ENCODE measurements at regions not wholly inside any gene's neighbourhood (a gene's known extent, or its start where the extent isn't known, plus 50 kb on each side); places are given as distances from the start of the nearest gene placed in this dataset.
"Not testable (repeated sequence)": the region's sequence is repeated elsewhere in the genome, so short reads cannot be mapped to it uniquely, and the experiment has no call there.

DNA sequence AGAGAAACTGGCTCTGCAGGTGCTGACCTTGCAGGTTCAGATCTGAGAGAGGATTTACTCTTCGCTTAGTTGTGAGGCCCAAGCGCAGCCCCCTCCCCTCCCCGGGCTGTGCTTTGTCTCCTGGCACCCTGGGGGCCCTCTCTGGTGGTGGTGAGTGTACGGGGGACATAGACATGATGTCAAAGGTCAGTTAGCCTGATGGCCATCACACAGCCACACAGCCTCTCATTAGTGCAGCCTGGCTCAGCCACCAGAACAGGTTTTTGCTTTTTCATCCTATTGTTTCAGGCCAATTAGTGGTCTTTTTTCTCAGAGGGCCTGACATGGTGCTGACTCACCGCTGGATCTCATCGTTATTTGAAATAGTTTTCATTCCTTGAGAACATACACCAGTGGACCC lies 437.9 kb downstream of the AACS start:
- no peak for DNase-seq (ENCODE audit: low spot score)

DNA sequence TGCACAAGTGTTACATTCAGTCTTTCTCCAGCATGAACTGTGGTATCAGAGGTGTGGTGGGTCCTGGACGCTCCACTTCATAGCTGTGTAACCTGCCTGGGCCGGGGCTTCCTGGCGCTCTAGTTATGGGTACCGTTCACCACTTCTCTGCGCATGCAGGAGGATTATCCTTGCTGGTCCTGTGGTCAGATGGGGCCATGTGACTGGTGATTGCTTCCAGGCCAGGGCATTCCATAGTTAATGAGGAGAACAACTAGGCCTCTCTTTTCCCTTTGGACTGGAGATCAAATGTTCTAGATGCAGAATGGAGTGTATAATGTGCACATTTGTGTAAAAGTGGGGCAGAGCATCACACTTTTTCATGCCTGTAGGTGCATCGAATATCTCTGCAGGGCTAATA lies 444.0 kb downstream of the AACS start:
- no peak for DNase-seq (ENCODE audit: low spot score)

DNA sequence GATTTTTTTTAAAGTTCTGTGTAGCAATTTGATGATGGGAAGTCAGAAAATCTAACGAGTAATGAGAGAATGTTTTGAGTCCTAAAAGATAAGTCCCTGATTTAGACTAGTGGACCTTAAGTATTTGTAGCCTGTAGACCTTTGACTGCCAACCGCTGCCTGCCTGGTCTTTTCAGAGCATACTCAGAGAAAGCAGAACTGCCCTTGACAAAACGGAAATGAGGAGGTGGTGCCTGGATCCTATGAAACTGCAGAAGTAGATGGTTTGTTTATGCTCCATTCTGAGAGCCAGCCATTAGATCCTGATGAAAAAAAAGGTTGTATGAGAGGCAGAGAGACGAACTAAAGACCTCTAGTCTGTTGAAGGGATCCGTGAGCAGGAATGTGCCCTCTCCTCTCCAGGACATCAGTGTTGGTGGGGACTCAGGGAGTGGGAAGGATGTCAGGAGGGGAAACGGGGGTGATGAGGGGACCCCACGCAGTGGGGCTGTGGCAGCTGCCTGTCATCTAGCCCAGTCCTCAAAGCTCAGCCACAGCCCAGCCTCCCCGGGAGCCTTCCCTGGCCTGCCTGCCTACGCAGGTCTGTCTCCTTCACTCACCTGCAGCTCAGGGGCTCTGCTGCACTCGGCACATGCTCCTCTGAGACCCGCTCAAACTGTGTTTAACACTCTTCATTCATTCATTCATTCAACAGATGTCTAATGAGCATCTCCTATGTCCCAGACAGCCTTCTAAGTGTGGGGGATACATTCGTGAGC lies 447.5 kb downstream of the AACS start:
- no peak for DNase-seq (ENCODE audit: low spot score)

DNA sequence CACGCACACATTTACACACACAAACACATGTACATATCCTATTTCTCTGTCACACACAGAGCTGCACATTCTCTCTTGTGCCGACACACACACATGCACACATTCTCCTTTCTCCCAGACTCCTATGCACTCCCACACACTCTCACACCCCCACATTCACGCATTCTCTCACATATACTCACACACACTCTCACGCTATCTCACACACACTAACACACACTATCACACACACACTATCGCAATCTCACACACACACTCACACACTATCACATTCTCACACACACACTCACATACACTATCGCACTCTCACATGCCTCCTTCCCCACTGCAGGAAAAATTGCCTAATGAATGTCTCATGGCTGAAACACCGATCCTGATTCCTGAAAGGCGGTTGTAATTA lies 450.7 kb downstream of the AACS start:
- DNase-seq (ENCODE audit: low spot score) = no peak

DNA sequence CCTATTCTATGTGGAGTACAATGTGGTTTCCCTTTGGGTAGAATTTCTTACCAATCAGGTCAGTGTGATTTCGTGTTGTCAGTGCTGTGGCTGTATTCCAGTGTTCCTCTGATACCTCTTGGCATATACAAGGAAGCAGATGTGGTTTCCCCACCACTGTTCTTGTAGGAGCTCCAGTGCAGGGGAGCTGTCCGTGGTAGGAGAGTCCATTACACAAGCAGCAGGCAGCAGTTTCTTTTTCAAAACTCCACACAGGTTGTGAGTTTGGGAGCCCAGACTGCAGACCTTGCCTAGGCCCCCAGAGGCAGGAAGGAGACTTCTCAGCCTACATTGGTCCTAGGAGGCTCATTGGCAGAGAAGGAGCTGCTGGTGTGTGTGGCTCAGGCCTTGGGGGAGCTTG lies 452.8 kb downstream of the AACS start:
- DNase-seq (ENCODE audit: low spot score) = peak; percentile 34

DNA sequence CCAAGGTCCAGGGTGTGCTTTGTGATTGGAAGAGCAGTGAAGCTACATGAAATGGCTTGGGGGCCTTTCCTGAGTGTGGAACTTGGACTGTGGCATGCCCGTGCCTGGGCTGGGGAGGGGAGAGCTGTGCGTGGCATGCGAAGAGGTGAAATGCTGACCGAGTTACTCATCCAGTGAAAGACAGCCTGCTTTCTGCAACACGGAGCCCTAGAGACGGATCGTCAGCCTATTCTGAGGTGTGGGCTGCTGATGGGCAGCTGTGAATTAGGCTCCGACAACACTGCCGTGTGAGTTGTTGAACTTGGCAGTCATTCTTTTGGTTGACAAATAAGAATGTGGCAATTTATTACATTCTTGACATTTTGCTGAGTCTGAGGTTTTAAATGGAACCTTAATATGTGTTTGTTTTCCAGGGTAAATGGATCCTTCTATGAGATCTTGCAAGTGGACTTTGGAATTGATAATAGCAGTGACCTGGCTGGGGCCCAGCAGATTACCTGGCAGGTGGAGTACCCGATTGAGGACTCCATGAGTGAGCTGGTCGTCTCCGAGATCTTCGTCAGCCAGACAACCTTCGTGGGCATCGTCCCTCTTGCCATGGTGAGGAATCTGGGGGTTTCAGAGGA lies 453.9 kb downstream of the AACS start:
- no peak for DNase-seq (ENCODE audit: low spot score)

DNA sequence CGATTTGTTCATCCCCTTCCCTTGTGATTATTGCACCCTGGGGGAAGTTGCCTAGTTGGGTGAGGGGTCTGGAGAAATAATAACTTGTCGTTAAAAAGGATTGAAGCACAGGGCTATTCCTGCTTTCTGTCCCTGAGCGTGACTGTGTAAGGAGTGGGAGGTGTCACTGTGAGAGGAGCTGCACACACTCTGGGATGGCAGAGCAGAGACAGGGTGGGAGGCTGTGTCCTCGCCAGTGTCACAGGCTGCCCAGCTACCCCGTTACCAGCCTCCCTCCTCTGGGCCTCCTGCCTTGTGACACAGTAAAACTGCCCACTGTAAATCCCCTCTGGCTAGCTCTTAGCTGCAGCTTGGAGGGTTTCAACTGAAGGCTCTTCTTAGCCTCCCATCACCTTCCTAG lies 460.6 kb downstream of the AACS start:
- no peak for DNase-seq (ENCODE audit: low spot score)

DNA sequence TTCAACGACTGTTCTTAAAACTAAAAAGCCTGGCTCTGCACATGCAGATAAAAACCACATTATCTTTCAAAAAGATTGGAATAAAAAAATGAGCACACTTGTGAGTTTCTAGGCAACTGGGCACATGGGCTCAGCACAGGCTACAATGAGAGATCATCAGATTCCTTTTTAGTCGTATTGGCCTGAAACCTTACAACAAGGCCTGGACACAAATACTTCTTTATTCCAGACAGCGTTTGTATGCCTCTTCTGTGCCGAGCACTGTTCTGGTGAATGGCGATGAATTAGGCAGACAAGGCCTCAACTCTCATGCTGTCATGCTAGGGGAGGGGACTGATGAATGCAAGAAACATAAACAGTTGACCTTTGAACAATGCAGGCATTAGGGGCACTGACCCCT lies 463.0 kb downstream of the AACS start:
- peak; percentile 7 for DNase-seq (ENCODE audit: low spot score)

DNA sequence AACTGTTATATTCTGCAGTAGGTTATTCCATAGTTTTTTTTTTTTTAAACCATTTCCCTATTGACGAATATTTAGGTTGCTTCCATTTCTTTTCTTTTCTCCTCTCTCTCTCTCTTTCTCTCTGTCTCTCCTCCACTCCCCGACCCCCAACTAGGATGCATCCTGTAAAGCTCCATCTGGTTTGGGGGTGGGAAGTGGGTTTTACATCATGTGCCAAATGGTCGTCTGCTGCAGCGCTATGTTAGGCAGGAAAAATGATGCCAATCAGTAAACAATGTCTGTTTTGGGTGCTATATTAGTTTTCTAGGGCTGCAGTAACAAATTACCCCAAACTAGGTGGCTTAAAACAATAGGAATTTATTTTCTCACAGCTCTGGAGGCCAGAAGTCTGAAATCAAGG lies 465.0 kb downstream of the AACS start:
- DNase-seq (ENCODE audit: low spot score) = no peak

DNA sequence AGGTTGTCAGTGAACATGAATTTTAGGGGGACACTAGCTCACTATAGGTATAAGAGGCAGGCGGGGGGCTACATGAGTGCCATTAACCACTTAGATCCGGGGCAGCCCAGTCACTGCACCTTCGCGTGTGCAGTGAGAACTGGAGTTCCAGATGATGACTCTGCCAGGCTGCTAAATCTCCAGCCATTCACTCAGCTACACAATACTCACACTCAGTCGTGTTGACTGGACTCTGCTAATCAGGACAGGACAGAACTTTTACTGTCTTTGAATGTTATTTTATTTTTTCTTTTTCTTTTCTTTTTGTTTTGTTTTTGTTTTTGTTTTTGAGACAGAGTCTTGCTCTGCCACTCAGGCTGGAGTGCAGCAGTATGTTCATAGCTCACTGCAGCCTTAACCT lies 465.6 kb downstream of the AACS start:
- no peak for DNase-seq (ENCODE audit: low spot score)

DNA sequence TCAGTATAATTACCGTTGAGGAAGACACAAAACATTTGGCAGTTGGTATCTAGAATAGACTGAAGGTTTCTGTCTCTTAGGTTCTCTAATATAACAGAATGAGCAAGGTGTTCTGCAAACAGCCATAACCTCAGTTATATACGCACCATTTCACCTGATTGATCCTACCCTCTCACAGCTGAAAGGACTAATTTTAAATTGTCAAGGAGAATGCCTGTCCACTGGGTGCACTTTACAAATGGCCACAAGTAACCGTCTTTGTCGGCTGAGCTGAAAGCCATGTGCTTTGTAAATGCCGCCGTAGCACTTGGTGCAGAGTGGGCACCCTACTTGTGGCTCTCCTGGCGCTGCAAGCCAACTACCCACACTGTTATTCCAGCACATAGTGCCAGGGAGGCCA lies 466.3 kb downstream of the AACS start:
- no peak for DNase-seq (ENCODE audit: low spot score)

DNA sequence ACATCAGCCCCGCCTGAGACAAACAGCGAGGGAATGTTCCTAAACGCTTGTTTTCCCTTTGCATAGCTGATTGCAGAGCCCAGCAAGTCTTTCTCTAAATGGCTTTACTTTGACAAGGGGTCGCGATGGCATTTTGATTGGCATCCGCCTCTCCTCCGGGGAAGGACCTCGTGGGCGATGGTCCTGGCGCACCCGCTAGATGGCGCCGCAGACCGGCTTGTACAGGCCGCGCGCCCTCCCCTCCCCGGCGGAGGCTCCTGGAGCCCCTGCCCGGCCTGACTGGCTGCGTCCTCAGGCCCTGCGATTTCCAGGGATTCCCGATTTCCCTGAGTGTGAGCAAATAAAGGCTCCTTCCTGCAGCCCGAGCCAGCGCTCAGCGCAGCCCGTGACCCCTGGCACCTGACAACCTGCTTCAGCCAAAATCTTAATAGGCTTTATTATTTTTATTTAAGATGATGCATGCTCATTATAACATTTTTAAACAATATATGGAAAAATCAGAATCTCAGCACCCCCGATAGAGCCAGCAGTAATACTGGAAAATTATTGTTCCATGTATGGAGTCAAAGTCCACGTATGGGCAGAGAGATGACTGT lies 468.3 kb downstream of the AACS start:
- peak; percentile 88 for DNase-seq (ENCODE audit: low spot score)

DNA sequence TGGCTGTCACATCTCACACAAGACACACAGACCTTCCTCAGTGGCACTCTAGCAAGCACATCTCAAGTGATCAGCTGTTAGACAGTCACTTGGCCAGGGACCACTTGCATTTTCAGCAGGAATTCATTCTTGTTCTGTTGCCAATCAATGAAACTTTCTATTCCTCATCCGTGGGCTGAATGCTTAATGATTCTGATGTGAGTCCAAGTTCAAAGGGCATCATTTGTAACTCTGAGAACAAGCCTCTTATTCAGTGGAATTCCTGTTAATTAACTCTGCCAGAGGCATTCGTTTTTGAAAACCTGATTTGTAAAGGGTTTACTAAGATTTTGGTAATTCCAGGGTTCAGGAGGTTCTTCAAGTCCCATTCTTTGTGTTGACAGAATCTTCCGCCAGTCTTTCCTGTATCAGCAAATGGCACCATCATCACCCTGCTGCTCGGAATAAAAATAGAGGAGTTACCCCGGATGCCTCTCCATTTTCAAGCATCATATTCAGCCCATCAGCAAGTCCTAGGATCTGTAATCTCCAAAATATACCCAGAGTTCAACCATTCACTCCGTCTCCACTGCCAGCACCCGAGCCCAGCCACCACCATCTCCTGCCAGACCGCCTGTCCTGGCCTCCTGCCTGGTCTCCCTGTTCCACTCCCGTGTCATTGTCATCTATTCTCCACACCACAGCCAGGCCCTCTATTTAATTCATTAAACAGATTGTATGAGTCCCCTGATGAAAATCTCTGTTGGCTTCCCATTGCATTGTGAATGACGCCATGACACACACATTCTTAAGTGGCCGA lies 473.4 kb downstream of the AACS start:
- DNase-seq (ENCODE audit: low spot score) = no peak

DNA sequence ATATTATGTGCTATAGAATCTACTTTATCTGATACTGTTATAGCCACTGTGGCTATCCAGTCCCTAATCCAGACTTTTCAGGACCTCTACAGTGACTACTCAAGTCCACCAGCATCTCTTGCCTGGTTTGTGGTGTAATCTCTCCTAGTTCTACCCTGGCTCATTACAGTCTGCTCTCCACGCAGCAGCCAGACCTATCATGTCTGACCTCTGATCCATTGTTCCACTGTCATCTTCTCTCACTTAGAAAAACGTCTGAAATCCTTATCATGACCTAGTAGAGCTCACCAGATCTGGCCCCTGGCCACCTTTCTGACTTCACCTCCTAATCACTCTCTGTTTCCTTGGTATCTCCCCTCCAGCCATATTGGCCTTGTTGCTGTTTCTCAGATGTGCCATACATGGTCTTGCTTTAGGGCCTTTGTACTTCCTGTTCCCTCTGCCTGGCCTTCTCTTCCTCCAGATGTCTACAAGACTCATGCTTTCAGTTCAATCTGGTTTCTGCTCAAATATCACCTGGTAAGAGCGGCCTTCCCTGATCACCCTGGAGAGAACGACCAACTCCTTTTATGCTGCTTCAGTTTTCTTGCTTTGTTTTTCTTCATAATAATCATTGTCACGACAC lies 475.5 kb downstream of the AACS start:
- no peak for DNase-seq (ENCODE audit: low spot score)

DNA sequence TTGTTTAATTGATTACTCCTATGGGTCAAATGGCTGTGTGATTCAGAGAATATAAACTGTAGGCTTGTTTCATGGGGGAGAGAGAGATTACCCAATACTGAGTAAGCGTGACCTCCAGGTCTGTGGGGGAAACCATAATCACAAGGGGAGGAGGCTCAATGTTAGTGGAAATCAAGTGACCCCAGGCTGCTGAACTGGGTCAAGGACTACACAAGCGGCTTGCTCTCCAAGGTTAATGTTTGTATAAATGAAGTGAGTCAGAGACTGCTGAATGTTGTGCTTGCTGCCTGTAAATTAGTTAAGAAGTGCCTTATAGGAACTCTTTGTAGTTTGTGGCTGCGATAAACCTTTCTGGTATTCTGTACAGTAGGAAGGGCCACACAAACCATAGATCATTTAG lies 479.7 kb downstream of the AACS start:
- no peak for DNase-seq (ENCODE audit: low spot score)

DNA sequence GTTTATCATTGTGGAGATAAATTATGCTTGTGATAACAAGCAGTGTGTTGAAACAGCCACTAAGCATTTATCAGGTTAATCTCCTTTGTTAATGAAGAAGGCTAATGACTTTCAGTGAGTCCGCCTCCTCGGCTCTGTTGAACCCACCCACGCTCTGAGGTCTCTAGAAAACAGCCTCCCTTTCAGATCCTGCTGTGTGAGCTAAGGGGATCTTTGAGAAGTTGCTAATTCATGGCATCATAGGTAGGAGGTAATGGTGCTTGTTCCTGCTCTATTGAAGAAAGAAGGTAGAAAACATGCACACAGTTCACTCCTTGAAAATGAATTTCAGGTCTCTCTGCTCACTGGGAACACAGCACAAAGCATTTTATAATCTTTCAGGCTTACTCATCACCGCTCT lies 483.9 kb downstream of the AACS start:
- DNase-seq (ENCODE audit: low spot score) = no peak

DNA sequence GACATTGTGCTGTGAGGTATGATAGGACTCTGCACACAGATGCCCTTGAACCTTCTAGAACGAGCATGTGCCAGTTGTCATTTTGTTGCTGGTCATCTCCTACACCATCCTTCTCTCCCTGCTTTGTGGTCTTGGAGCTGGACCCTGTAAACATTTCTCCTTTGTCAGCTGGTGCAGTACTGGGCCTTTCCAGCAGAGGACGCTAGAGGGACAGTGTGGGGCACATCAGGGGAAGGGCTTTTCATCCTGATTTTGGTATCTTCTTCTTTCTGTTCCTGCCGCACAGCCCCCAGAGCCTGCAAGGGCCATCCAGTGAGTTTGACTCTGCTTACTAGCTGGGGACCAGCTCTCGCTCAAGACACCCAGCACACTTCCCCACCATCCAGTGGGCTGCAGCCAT lies 484.6 kb downstream of the AACS start:
- DNase-seq (ENCODE audit: low spot score) = no peak

DNA sequence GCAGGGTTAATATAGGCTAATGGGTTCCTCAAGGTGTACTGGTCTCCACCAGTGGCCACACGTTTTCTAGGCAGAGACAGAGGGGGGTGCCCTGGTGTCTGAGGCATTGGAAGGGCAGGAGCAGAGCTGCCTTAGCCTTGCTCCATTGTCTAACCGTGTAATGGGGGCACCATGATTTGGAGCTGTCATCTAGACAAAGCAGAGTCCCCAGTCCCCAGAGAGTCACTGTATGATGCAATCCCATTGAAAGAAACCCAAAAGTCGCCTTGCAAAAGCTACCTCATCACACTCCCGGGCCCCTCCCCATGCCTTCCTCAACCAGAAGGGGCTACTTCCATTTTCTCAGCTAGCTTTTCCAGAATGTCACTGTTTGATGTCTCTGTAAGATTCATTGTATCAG lies 487.1 kb downstream of the AACS start:
- DNase-seq (ENCODE audit: low spot score) = no peak

DNA sequence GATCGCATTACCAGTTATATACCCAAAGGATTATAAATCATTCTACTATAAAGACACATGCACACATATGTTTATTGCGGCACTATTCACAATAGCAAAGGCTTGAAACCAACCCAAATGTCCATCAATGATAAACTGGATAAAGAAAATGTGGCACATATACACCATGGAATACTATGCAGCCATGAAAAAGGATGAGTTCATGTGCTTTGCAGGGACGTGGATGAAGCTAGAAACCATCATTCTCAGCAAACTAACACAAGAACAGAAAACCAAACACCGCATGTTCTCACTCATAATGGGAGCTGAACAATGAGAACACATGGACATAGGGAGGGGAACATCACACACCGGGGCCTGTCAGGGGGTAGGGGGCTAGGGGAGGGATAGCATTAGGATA lies 495.8 kb downstream of the AACS start:
- not testable (repeated sequence) for DNase-seq (ENCODE audit: low spot score)

DNA sequence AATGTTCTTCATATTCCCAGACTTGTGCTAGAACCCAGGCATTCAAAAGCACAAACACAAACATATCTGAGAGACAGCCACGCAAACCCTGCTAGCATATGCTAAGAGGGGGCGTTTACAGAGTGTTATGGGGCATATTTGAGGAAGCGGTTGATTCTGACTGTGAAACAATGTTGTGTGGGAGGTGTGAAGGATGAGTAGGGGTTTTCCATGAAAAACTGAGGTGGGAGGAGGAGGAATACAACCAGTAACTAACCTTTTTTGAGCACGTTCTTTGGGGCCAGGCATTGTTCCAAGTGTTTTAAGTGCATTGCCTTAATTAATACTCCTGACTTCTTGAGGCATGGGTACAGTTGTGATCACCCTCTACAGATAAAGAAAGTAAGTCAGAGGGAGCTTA lies 499.5 kb downstream of the AACS start:
- DNase-seq (ENCODE audit: low spot score) = no peak

DNA sequence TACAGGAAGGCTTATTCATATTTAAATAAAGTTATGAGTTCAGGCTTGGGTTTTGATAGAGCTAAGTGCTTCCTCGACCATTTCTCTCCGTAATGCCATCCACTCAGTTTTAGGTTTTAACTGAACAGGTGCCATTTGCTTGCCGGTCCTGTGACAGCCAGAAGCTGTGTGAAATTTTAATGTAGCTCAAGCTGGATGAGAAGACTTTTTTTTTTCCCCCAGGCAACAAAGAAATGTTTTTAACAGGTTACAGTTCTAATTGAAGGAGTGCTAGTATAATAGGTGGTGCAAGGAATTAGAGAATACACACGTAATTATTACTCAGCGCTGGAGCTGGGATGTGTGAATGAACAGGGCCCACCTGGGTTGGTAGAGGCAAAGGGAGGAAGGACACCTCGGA lies 502.3 kb downstream of the AACS start:
- no peak for DNase-seq (ENCODE audit: low spot score)

DNA sequence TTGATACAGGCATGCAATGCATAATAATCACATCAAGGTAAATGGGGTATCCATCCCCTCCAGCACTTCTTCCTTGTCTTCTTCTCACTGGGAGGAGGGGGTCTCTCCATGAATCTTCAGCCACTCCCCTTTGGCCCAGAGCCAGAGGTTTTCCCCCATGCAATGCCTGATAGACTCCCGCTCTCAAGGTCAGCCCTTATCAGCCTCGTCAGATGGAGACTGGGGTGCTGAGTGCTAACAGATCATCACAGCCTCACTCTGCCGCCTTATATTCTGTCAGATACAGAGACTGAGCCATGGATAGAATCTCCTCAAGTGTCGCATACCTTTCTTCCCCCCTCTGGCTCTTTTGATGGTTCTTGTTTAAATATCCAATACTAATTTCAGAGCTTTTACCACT lies 503.1 kb downstream of the AACS start:
- DNase-seq (ENCODE audit: low spot score) = no peak
